ENCODE measurements at regions not wholly inside any gene's neighbourhood (a gene's known extent, or its start where the extent isn't known, plus 50 kb on each side); places are given as distances from the start of the nearest gene placed in this dataset.
"Not testable (repeated sequence)": the region's sequence is repeated elsewhere in the genome, so short reads cannot be mapped to it uniquely, and the experiment has no call there.

- no peak for DNase-seq (ENCODE audit: low spot score)
These were observed 228.6 kb upstream of the SPHKAP start for GRCh38 chr2:228410061-228410460.

- DNase-seq (ENCODE audit: low spot score) = no peak
These were observed 228.0 kb upstream of the SPHKAP start for GRCh38 chr2:228409493-228409892.

- no peak for DNase-seq (ENCODE audit: low spot score)
These were observed 227.2 kb upstream of the SPHKAP start for GRCh38 chr2:228408529-228409227.

- no peak for DNase-seq (ENCODE audit: low spot score)
These were observed 226.3 kb upstream of the SPHKAP start for GRCh38 chr2:228407821-228408220.

GRCh38 chr2:228401065-228401912 is 219.8 kb upstream of the SPHKAP start:
- DNase-seq (ENCODE audit: low spot score) = no peak

- no peak for DNase-seq (ENCODE audit: low spot score)
These were observed 206.3 kb upstream of the SPHKAP start for GRCh38 chr2:228387776-228388175.

- DNase-seq (ENCODE audit: low spot score) = no peak
These were observed 197.4 kb upstream of the SPHKAP start for GRCh38 chr2:228378696-228379425.

GRCh38 chr2:228378233-228378632 is 196.7 kb upstream of the SPHKAP start:
- DNase-seq (ENCODE audit: low spot score) = no peak

- no peak for DNase-seq (ENCODE audit: low spot score)
These were observed 196.0 kb upstream of the SPHKAP start for GRCh38 chr2:228377533-228377932.

- DNase-seq (ENCODE audit: low spot score) = no peak
These were observed 193.3 kb upstream of the SPHKAP start for GRCh38 chr2:228374741-228375140.

- no peak for DNase-seq (ENCODE audit: low spot score)
These were observed 191.7 kb upstream of the SPHKAP start for GRCh38 chr2:228373191-228373590.

GRCh38 chr2:228372212-228372611 is 190.7 kb upstream of the SPHKAP start:
- DNase-seq (ENCODE audit: low spot score) = no peak

- DNase-seq (ENCODE audit: low spot score) = no peak
These were observed 188.0 kb upstream of the SPHKAP start for GRCh38 chr2:228369400-228370031.

GRCh38 chr2:228367356-228367755 is 185.9 kb upstream of the SPHKAP start:
- DNase-seq (ENCODE audit: low spot score) = no peak

GRCh38 chr2:228359473-228359872 is 178.0 kb upstream of the SPHKAP start:
- DNase-seq (ENCODE audit: low spot score) = no peak

GRCh38 chr2:228355897-228356296 is 174.4 kb upstream of the SPHKAP start:
- DNase-seq (ENCODE audit: low spot score) = no peak

- DNase-seq (ENCODE audit: low spot score) = not testable (repeated sequence)
These were observed 171.5 kb upstream of the SPHKAP start for GRCh38 chr2:228352980-228353379.

GRCh38 chr2:228352048-228352447 is 170.6 kb upstream of the SPHKAP start:
- no peak for DNase-seq (ENCODE audit: low spot score)

GRCh38 chr2:228348516-228349064 is 167.1 kb upstream of the SPHKAP start:
- DNase-seq (ENCODE audit: low spot score) = no peak

GRCh38 chr2:228344531-228344930 is 163.0 kb upstream of the SPHKAP start:
- DNase-seq (ENCODE audit: low spot score) = no peak

- no peak for DNase-seq (ENCODE audit: low spot score)
These were observed 158.0 kb upstream of the SPHKAP start for GRCh38 chr2:228339525-228339924.

GRCh38 chr2:228334180-228334579 is 152.7 kb upstream of the SPHKAP start:
- no peak for DNase-seq (ENCODE audit: low spot score)

Measured in AG08395 (cell line).